ENCODE measurements at regions not wholly inside any gene's neighbourhood (a gene's known extent, or its start where the extent isn't known, plus 50 kb on each side); places are given as distances from the start of the nearest gene placed in this dataset.

GRCh38 chr7:25893436-25893835 lies 258.6 kb upstream of the NFE2L3 start:
- no TSS peak for BruUV-seq (replicated peaks)
- peak overlapping the region; percentile 84 for H3K4me2 ChIP-seq (ENCODE audit: low read length)
- peak overlapping the region; percentile 46; the same call in 1 of the 2 replicates for H3K9ac ChIP-seq (ENCODE audit: low read length)
- peaks cover 10% of the 10 kb centered on the region for H3K27me3 ChIP-seq (ENCODE audit: low read length)
- ChIA-PET CTCF (interaction anchor here (0.8 to 1.4 kb wide), 5 partner anchors 31 to 774 kb away, joined by 3 to 17 read pairs (median 3); no protein-coding TSS in a partner anchor), POLR2A (ENCODE audit: unreplicated experiment) (interaction anchor here (0.5 kb wide), 1 partner anchor 398 kb away, joined by 3 read pairs; the partner anchor contains the start of gene SNX10)
- H3K4me3 ChIP-seq (ENCODE audit: low read length): peak overlapping the region; percentile 69
- TF ChIP-seq EZH2 (IDR thresholded peaks at IDR 0.05; ENCODE audit: low read length, unreplicated experiment): no peak
- no peak for TF ChIP-seq EZH2phosphoT487 (IDR thresholded peaks at IDR 0.05; ENCODE audit: borderline replicate concordance, low read length)
- no peak for TF ChIP-seq CTCF (conservative IDR thresholded peaks at IDR 0.05; ENCODE audit: low read depth, low read length)
- peak overlapping the region; percentile 87 for H2AFZ ChIP-seq (ENCODE audit: low read length)
- intact Hi-C loops (cut with micrococcal nuclease): loop anchor here (1.0 to 10.0 kb wide), 8 partner anchors 168 to 1269 kb away; no protein-coding TSS in a partner anchor
- H4K20me1 ChIP-seq (ENCODE audit: low read length): no peaks in the 10 kb centered on the region
- peaks cover 5% of the 10 kb centered on the region; the same call in 1 of the 2 replicates for H3K4me1 ChIP-seq (ENCODE audit: insufficient read depth, low read length)
- H3K36me3 ChIP-seq (ENCODE audit: low read depth, low read length): no peaks in the 10 kb centered on the region
- no peak overlapping the region for H3K27ac ChIP-seq (ENCODE audit: low read length)
- no peaks in the 10 kb centered on the region for H3K79me2 ChIP-seq (ENCODE audit: low read length)
- no peaks in the 10 kb centered on the region for H3F3A ChIP-seq (ENCODE audit: low read length, unreplicated experiment)
- H3K9me2 ChIP-seq (replicated peaks; ENCODE audit: low read length): no peaks in the 10 kb centered on the region
- no peaks in the 10 kb centered on the region for H3K9me3 ChIP-seq (ENCODE audit: low read length)
- DNase-seq (no peak), ATAC-seq (no peak)

GRCh38 chr7:25894002-25894901 lies 257.7 kb upstream of the NFE2L3 start:
- Histone ChIP-seq H3K4me1 (ENCODE audit: insufficient read depth, low read length) (peaks cover 5% of the 10 kb centered on the region; the same call in 1 of the 2 replicates), H4K20me1 (ENCODE audit: low read length) (no peaks in the 10 kb centered on the region), H3K9ac (ENCODE audit: low read length) (no peak overlapping the region), H3K36me3 (ENCODE audit: low read depth, low read length) (no peaks in the 10 kb centered on the region), H2AFZ (ENCODE audit: low read length) (peak overlapping the region; percentile 87; the same call in 1 of the 2 replicates), H3K27me3 (ENCODE audit: low read length) (peaks cover 8% of the 10 kb centered on the region), H3K4me3 (ENCODE audit: low read length) (no peak overlapping the region), H3K9me3 (ENCODE audit: low read length) (no peaks in the 10 kb centered on the region), H3K4me2 (ENCODE audit: low read length) (no peak overlapping the region), H3K27ac (ENCODE audit: low read length) (no peak overlapping the region), H3K79me2 (ENCODE audit: low read length) (no peaks in the 10 kb centered on the region), H3K9me2 (replicated peaks; ENCODE audit: low read length) (no peaks in the 10 kb centered on the region), H3F3A (ENCODE audit: low read length, unreplicated experiment) (no peaks in the 10 kb centered on the region)
- no TSS peak for BruUV-seq (replicated peaks)
- CTCF ChIA-PET: interaction anchor here (1.4 kb wide), 1 partner anchor 476 kb away, joined by 3 read pairs; no protein-coding TSS in a partner anchor
- POLR2A ChIA-PET (ENCODE audit: unreplicated experiment): no interaction called here
- intact Hi-C loops (cut with micrococcal nuclease): loop anchor here (5.0 to 10.0 kb wide), 3 partner anchors 293 to 1268 kb away; no protein-coding TSS in a partner anchor
- DNase-seq (peak; percentile 39), ATAC-seq (peak; percentile 21; the same call in 1 of the 2 replicates)
- TF ChIP-seq CTCF (conservative IDR thresholded peaks at IDR 0.05; ENCODE audit: low read depth, low read length) (no peak), EZH2 (IDR thresholded peaks at IDR 0.05; ENCODE audit: low read length, unreplicated experiment) (no peak), EZH2phosphoT487 (IDR thresholded peaks at IDR 0.05; ENCODE audit: borderline replicate concordance, low read length) (no peak)

Data from PC-3 (cell line).